GM23338 (cell line): ENCODE measurements at regions not wholly inside any gene's neighbourhood (a gene's known extent, or its start where the extent isn't known, plus 50 kb on each side); places are given as distances from the start of the nearest gene placed in this dataset.

Experiments used
- ATAC-seq: fragments of 200-7000 bp; cut with Tn5 transposase; 3 replicates; pipeline ENCODE4 v1.9.1; 2020
- DNase-seq: peaks from one replicate; pipeline ENCODE4 v3.0.0-alpha.2; 2015; ENCODE audit warnings: low spot score
- H2AFZ ChIP-seq: fragments of 200-600 bp; sonication (generic); 2 replicates; pipeline ENCODE4 v1.8.0; 2016; ENCODE audit warnings: antibody characterized with exemption, mild to moderate bottlenecking, moderate library complexity
- H3F3A ChIP-seq: fragments of 200-600 bp; sonication (generic); replicated peaks from 2 replicates; pipeline ENCODE4 v1.8.0; 2017; ENCODE audit warnings: antibody characterized with exemption, mixed run types, low read depth
- H3K27ac ChIP-seq: fragments of 200-600 bp; sonication (generic); 2 replicates; pipeline ENCODE4 v1.6.1; 2016; ENCODE audit warnings: low read depth
- H3K27me3 ChIP-seq: fragments of 200-600 bp; sonication (generic); 2 replicates; pipeline ENCODE4 v1.8.0; 2016; ENCODE audit warnings: mild to moderate bottlenecking, mixed run types, moderate library complexity; ENCODE audit not compliant: insufficient read depth
- H3K36me3 ChIP-seq: fragments of 200-600 bp; sonication (generic); 2 replicates; pipeline ENCODE4 v1.8.0; 2016; ENCODE audit warnings: mild to moderate bottlenecking; ENCODE audit not compliant: insufficient read depth
- H3K4me1 ChIP-seq: fragments of 200-600 bp; sonication (generic); 2 replicates; pipeline ENCODE4 v1.8.0; 2016; ENCODE audit warnings: mild to moderate bottlenecking, moderate library complexity; ENCODE audit not compliant: insufficient read depth
- H3K4me2 ChIP-seq: fragments of 200-600 bp; sonication (generic); 2 replicates; pipeline ENCODE4 v1.7.1; 2017; ENCODE audit warnings: mixed run types
- H3K4me3 ChIP-seq: fragments of 200-600 bp; sonication (generic); 2 replicates; pipeline ENCODE4 v1.6.1; 2016; ENCODE audit warnings: mixed run types
- H3K79me2 ChIP-seq: fragments of 200-600 bp; sonication (generic); replicated peaks from 2 replicates; pipeline ENCODE4 v1.8.0; 2017; ENCODE audit warnings: mild to moderate bottlenecking; ENCODE audit not compliant: insufficient read depth
- H3K9me2 ChIP-seq: fragments of 200-600 bp; sonication (generic); 2 replicates; pipeline ENCODE4 v1.8.0; 2017; ENCODE audit not compliant: insufficient read depth
- H4K20me1 ChIP-seq: fragments of 200-600 bp; sonication (generic); replicated peaks from 2 replicates; pipeline ENCODE4 v1.8.0; 2017; ENCODE audit warnings: mild to moderate bottlenecking; ENCODE audit not compliant: insufficient read depth
- H3K27ac Mint-ChIP-seq: 2 replicates; pipeline ENCODE4 v1.8.0; 2020; ENCODE audit warnings: inconsistent platforms, mild to moderate bottlenecking, moderate library complexity, mixed read lengths
- H3K27me3 Mint-ChIP-seq: 3 replicates; pipeline ENCODE4 v1.8.0; 2022; ENCODE audit warnings: low read depth, mild to moderate bottlenecking, moderate library complexity, mixed read lengths, inconsistent platforms; ENCODE audit not compliant: insufficient read depth, poor library complexity
- H3K36me3 Mint-ChIP-seq: 3 replicates; pipeline ENCODE4 v1.8.0; 2021; ENCODE audit warnings: low read depth, mild to moderate bottlenecking, inconsistent platforms, moderate library complexity, mixed read lengths
- H3K4me1 Mint-ChIP-seq: 3 replicates; pipeline ENCODE4 v1.8.0; 2020; ENCODE audit warnings: mild to moderate bottlenecking, inconsistent platforms, mixed read lengths
- H3K4me3 Mint-ChIP-seq: 3 replicates; pipeline ENCODE4 v1.8.0; 2021; ENCODE audit warnings: moderate library complexity, mild to moderate bottlenecking, inconsistent platforms, mixed read lengths
- H3K9me3 Mint-ChIP-seq: 3 replicates; pipeline ENCODE4 v1.8.0; 2020; ENCODE audit warnings: moderate library complexity, mild to moderate bottlenecking, inconsistent platforms, mixed read lengths
- CREB1 ChIP-seq: fragments of 250-450 bp; sonication (Bioruptor Pico); IDR thresholded peaks from 2 replicates; pipeline ENCODE4 v1.5.0; 2020; ENCODE audit warnings: low read depth, mild to moderate bottlenecking, moderate library complexity
- EZH2 ChIP-seq: fragments of 200-600 bp; sonication (generic); IDR thresholded peaks from one replicate; pipeline ENCODE4 v1.8.0; 2017; ENCODE audit warnings: antibody characterized with exemption, mild to moderate bottlenecking, low read depth; ENCODE audit not compliant: unreplicated experiment
- EZH2phosphoT487 ChIP-seq: fragments of 200-600 bp; sonication (generic); IDR thresholded peaks from one replicate; pipeline ENCODE4 v1.8.1; 2018; ENCODE audit warnings: antibody characterized with exemption; ENCODE audit not compliant: unreplicated experiment
- JUNB ChIP-seq: IDR thresholded peaks from one replicate; pipeline ENCODE4 v1.6.1; 2016; ENCODE audit warnings: antibody characterized with exemption; ENCODE audit not compliant: unreplicated experiment
- NANOG ChIP-seq: IDR thresholded peaks from 2 replicates; pipeline ENCODE4 v1.6.1; 2016; ENCODE audit warnings: antibody characterized with exemption, borderline replicate concordance
- POLR2AphosphoS5 ChIP-seq: IDR thresholded peaks from 2 replicates; pipeline ENCODE4 v1.6.1; 2016; ENCODE audit warnings: antibody characterized with exemption, low read depth
- STAT1 ChIP-seq: IDR thresholded peaks from one replicate; pipeline ENCODE4 v1.6.1; 2016; ENCODE audit warnings: antibody characterized with exemption; ENCODE audit not compliant: unreplicated experiment
- ZNF114 ChIP-seq: fragments of 250-450 bp; sonication (Bioruptor Pico); IDR thresholded peaks from 2 replicates; pipeline ENCODE4 v1.5.0; 2020; ENCODE audit warnings: mild to moderate bottlenecking, moderate library complexity
- TF ChIP-seq, protein P1 (sequence below), 2 experiments: fragments of 200-600 bp in 1 of 2; sonication (generic) in 1 of 2; conservative IDR thresholded peaks; 2 replicates each; pipeline versions ENCODE4 v1.5.1 to v1.6.1; 2016 to 2017; ENCODE audit warnings: antibody characterized with exemption in 2 of 2, low read depth in 2 of 2, mild to moderate bottlenecking in 2 of 2, moderate library complexity in 1 of 2
- TF ChIP-seq, protein P2 (sequence below): IDR thresholded peaks from 2 replicates; pipeline ENCODE4 v1.6.1; 2016; ENCODE audit warnings: antibody characterized with exemption
- TF ChIP-seq, protein P3 (sequence below): IDR thresholded peaks from one replicate; pipeline ENCODE4 v1.6.1; 2018; ENCODE audit warnings: antibody characterized with exemption; ENCODE audit not compliant: unreplicated experiment

DNA sequence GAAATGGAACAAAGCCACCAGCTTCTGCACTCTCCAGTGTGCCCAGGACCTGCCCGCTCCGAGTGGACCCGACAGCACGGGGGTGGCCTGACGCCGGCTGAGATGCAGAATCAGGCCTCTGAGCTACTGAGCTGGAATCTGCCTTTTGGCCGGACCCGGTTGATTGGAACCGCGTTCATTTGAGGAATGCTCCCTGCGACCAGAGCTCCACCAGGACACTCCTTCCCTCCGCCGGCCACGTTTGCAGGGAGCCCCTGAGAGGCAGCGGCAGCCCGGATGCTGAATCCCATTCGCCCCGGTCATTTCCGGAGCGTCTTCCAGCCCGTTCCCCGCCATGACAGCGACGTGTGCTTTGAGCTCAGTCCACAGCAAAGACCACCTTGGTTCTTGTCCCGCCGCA is 392.7 kb downstream of the THBS2 start:
- H3K27me3 ChIP-seq, result no peaks in the 10 kb centered on the region
- no peak overlapping the region for H3K27ac ChIP-seq
- peaks cover 6% of the 10 kb centered on the region for H3K27me3 Mint-ChIP-seq
- H3K4me2 ChIP-seq, result no peak overlapping the region
- H3K4me1 ChIP-seq, result no peaks in the 10 kb centered on the region
- H3K9me2 ChIP-seq, result no peaks in the 10 kb centered on the region
- peak overlapping the region; percentile 43; the same call in 1 of the 2 replicates for H2AFZ ChIP-seq
- ATAC-seq, result peak; percentile 34; the same call in 1 of the 3 replicates
- no peaks in the 10 kb centered on the region for H3K36me3 Mint-ChIP-seq
- H3F3A ChIP-seq, result no peaks in the 10 kb centered on the region
- TF ChIP-seq JUNB (no peak), CREB1 (no peak), ZNF114 (CRISPR knock-in tag) (no peak), POLR2AphosphoS5 (no peak), STAT1 (no peak), NANOG (no peak), EZH2phosphoT487 (no peak), EZH2 (no peak)
- TF ChIP-seq, protein P1, sequence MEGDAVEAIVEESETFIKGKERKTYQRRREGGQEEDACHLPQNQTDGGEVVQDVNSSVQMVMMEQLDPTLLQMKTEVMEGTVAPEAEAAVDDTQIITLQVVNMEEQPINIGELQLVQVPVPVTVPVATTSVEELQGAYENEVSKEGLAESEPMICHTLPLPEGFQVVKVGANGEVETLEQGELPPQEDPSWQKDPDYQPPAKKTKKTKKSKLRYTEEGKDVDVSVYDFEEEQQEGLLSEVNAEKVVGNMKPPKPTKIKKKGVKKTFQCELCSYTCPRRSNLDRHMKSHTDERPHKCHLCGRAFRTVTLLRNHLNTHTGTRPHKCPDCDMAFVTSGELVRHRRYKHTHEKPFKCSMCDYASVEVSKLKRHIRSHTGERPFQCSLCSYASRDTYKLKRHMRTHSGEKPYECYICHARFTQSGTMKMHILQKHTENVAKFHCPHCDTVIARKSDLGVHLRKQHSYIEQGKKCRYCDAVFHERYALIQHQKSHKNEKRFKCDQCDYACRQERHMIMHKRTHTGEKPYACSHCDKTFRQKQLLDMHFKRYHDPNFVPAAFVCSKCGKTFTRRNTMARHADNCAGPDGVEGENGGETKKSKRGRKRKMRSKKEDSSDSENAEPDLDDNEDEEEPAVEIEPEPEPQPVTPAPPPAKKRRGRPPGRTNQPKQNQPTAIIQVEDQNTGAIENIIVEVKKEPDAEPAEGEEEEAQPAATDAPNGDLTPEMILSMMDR (conservative IDR thresholded peaks at IDR 0.05; ENCODE audit: low read depth in 2 of 2), result no peak
- TF ChIP-seq, protein P2, sequence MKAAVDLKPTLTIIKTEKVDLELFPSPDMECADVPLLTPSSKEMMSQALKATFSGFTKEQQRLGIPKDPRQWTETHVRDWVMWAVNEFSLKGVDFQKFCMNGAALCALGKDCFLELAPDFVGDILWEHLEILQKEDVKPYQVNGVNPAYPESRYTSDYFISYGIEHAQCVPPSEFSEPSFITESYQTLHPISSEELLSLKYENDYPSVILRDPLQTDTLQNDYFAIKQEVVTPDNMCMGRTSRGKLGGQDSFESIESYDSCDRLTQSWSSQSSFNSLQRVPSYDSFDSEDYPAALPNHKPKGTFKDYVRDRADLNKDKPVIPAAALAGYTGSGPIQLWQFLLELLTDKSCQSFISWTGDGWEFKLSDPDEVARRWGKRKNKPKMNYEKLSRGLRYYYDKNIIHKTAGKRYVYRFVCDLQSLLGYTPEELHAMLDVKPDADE, result no peak
- TF ChIP-seq, protein P3, sequence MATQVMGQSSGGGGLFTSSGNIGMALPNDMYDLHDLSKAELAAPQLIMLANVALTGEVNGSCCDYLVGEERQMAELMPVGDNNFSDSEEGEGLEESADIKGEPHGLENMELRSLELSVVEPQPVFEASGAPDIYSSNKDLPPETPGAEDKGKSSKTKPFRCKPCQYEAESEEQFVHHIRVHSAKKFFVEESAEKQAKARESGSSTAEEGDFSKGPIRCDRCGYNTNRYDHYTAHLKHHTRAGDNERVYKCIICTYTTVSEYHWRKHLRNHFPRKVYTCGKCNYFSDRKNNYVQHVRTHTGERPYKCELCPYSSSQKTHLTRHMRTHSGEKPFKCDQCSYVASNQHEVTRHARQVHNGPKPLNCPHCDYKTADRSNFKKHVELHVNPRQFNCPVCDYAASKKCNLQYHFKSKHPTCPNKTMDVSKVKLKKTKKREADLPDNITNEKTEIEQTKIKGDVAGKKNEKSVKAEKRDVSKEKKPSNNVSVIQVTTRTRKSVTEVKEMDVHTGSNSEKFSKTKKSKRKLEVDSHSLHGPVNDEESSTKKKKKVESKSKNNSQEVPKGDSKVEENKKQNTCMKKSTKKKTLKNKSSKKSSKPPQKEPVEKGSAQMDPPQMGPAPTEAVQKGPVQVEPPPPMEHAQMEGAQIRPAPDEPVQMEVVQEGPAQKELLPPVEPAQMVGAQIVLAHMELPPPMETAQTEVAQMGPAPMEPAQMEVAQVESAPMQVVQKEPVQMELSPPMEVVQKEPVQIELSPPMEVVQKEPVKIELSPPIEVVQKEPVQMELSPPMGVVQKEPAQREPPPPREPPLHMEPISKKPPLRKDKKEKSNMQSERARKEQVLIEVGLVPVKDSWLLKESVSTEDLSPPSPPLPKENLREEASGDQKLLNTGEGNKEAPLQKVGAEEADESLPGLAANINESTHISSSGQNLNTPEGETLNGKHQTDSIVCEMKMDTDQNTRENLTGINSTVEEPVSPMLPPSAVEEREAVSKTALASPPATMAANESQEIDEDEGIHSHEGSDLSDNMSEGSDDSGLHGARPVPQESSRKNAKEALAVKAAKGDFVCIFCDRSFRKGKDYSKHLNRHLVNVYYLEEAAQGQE, result no peak
- DNase-seq, result peak; percentile 34
- no peak overlapping the region for H3K4me3 ChIP-seq
- no peaks in the 10 kb centered on the region for H3K9me3 Mint-ChIP-seq
- H3K36me3 ChIP-seq, result no peaks in the 10 kb centered on the region
- H3K27ac Mint-ChIP-seq, result no peak overlapping the region
- H3K4me1 Mint-ChIP-seq, result no peaks in the 10 kb centered on the region
- H4K20me1 ChIP-seq, result no peaks in the 10 kb centered on the region
- no peaks in the 10 kb centered on the region for H3K79me2 ChIP-seq
- H3K4me3 Mint-ChIP-seq, result no peak overlapping the region
